ENCODE measurements at regions not wholly inside any gene's neighbourhood (a gene's known extent, or its start where the extent isn't known, plus 50 kb on each side); places are given as distances from the start of the nearest gene placed in this dataset.

DNA sequence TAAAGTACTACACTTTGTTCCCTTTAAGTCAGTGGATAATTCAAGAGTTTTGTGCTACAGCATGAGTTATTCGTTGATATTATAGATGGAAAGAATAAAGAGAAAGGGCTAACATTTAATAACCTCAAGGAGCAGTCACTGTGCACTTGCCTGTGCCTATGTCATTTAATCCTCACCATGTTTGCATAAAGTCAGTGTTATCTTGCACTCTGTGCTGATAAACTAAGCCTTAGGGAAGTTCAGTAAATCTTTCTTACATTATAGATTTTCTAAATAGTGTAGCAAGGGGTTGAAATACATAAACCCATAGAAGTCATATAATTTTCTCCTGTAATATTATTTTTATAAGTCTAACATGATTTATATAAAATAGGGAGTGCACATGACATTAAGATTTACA, 103.1 kb downstream of the TMEM26 start:
- intact Hi-C loops (cut with micrococcal nuclease) = no loop called here
- Mint-ChIP-seq H3K4me1 (no peaks in the 10 kb centered on the region), H3K9me3 (peaks cover 0 to 3% (median 0%) of the 10 kb centered on the region in 7 donors), H3K36me3 (no peaks in the 10 kb centered on the region), H3K27me3 (ENCODE audit: low read depth in 3 of 3) (no peaks in the 10 kb centered on the region), H3K4me3 (no peak overlapping the region), H3K27ac (no peak overlapping the region)
- H3K9ac ChIP-seq (ENCODE audit: insufficient read depth, low read length, poor library complexity, severe bottlenecking) = no peak overlapping the region
- H3K4me3 ChIP-seq (replicated peaks in 1 of 3; ENCODE audit: low read depth in 2 of 3, low read length in 3 of 3) = no peak overlapping the region
- no CpG with 5 or more reads among the region's 1 CpG for WGBS (ENCODE audit: insufficient coverage)
- no peak overlapping the region for H3K27ac ChIP-seq (ENCODE audit: low read depth in 1 of 2, low read length in 2 of 2)
- TF ChIP-seq, protein P1, sequence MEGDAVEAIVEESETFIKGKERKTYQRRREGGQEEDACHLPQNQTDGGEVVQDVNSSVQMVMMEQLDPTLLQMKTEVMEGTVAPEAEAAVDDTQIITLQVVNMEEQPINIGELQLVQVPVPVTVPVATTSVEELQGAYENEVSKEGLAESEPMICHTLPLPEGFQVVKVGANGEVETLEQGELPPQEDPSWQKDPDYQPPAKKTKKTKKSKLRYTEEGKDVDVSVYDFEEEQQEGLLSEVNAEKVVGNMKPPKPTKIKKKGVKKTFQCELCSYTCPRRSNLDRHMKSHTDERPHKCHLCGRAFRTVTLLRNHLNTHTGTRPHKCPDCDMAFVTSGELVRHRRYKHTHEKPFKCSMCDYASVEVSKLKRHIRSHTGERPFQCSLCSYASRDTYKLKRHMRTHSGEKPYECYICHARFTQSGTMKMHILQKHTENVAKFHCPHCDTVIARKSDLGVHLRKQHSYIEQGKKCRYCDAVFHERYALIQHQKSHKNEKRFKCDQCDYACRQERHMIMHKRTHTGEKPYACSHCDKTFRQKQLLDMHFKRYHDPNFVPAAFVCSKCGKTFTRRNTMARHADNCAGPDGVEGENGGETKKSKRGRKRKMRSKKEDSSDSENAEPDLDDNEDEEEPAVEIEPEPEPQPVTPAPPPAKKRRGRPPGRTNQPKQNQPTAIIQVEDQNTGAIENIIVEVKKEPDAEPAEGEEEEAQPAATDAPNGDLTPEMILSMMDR (IDR thresholded peaks at IDR 0.05) = no peak
- no peaks in the 10 kb centered on the region for H3K9me3 ChIP-seq (replicated peaks in 1 of 2; ENCODE audit: control insufficient read depth in 1 of 2, insufficient read depth in 1 of 2, low read length in 2 of 2)
- H3K4me1 ChIP-seq (ENCODE audit: control insufficient read depth in 1 of 2, insufficient read depth in 2 of 2, low read length in 2 of 2) = no peaks in the 10 kb centered on the region
- no peaks in the 10 kb centered on the region for H4K20me1 ChIP-seq (ENCODE audit: insufficient read depth, low read length)
- no peak for DNase-seq
- H3K4me2 ChIP-seq (replicated peaks; ENCODE audit: extremely low read depth, low read length, poor library complexity, severe bottlenecking) = no peak overlapping the region
- no peaks in the 10 kb centered on the region for H3K27me3 ChIP-seq (ENCODE audit: control insufficient read depth in 2 of 2, insufficient read depth in 2 of 2, low read length in 2 of 2)
- H3K79me2 ChIP-seq (ENCODE audit: insufficient read depth, low read length) = no peaks in the 10 kb centered on the region
- H3K36me3 ChIP-seq (replicated peaks in 1 of 2; ENCODE audit: control insufficient read depth in 1 of 2, insufficient read depth in 2 of 2, low read length in 2 of 2) = no peaks in the 10 kb centered on the region
- H2AFZ ChIP-seq (ENCODE audit: insufficient read depth, low read depth, low read length, poor library complexity, severe bottlenecking) = no peak overlapping the region

DNA sequence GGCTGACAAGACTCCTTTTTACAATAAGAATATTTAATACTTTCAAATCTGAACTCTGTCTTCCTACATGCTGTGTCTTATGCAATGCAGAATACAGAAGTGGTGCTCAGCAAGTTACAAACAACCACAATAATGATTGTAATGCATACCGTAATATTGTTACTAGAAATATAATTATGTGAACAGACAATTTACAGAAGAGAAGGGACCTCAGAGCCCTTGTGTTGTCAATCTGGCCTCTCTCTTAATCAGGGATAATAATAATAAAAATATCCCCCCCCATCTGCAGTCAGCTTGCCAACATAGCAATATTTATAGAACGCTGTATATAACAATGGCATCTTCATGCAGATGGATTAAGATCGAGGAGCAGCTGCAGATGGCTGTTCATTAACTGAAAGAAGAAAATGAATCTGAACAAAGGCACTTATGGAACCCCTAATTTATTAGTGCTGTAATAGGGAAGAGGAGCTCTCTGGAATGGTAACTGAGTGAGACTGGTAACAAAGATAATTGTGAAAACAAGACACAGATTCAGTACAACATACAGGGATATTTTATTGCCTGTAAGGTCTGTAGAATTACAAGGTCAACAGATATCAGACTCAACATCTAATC, 106.3 kb downstream of the TMEM26 start:
- no peaks in the 10 kb centered on the region for H3K36me3 Mint-ChIP-seq
- WGBS (ENCODE audit: insufficient coverage) = no CpG with 5 or more reads among the region's 3 CpGs
- H3K9me3 ChIP-seq (replicated peaks in 1 of 2; ENCODE audit: control insufficient read depth in 1 of 2, insufficient read depth in 1 of 2, low read length in 2 of 2) = no peaks in the 10 kb centered on the region
- H3K27ac Mint-ChIP-seq = no peak overlapping the region
- no peaks in the 10 kb centered on the region for H3K27me3 ChIP-seq (ENCODE audit: control insufficient read depth in 2 of 2, insufficient read depth in 2 of 2, low read length in 2 of 2)
- no peak overlapping the region for H2AFZ ChIP-seq (ENCODE audit: insufficient read depth, low read depth, low read length, poor library complexity, severe bottlenecking)
- no peaks in the 10 kb centered on the region for H3K79me2 ChIP-seq (ENCODE audit: insufficient read depth, low read length)
- no peaks in the 10 kb centered on the region for H3K27me3 Mint-ChIP-seq (ENCODE audit: low read depth in 3 of 3)
- no peaks in the 10 kb centered on the region for H3K4me1 ChIP-seq (ENCODE audit: control insufficient read depth in 1 of 2, insufficient read depth in 2 of 2, low read length in 2 of 2)
- no peak for DNase-seq
- intact Hi-C loops (cut with micrococcal nuclease) = no loop called here
- H3K4me3 Mint-ChIP-seq = no peak overlapping the region
- no peak overlapping the region for H3K4me2 ChIP-seq (replicated peaks; ENCODE audit: extremely low read depth, low read length, poor library complexity, severe bottlenecking)
- TF ChIP-seq, protein P1 (IDR thresholded peaks at IDR 0.05) = no peak
- H3K4me1 Mint-ChIP-seq = no peaks in the 10 kb centered on the region
- no peak overlapping the region for H3K4me3 ChIP-seq (replicated peaks in 1 of 3; ENCODE audit: low read depth in 2 of 3, low read length in 3 of 3)
- no peaks in the 10 kb centered on the region for H3K36me3 ChIP-seq (replicated peaks in 1 of 2; ENCODE audit: control insufficient read depth in 1 of 2, insufficient read depth in 2 of 2, low read length in 2 of 2)
- no peak overlapping the region for H3K9ac ChIP-seq (ENCODE audit: insufficient read depth, low read length, poor library complexity, severe bottlenecking)
- H3K9me3 Mint-ChIP-seq = peaks cover 0 to 3% (median 2%) of the 10 kb centered on the region in 7 donors
- H3K27ac ChIP-seq (ENCODE audit: low read depth in 1 of 2, low read length in 2 of 2) = no peak overlapping the region
- H4K20me1 ChIP-seq (ENCODE audit: insufficient read depth, low read length) = no peaks in the 10 kb centered on the region

Data from CD14-positive monocyte (primary cell).